ENCODE measurements at regions not wholly inside any gene's neighbourhood (a gene's known extent, or its start where the extent isn't known, plus 50 kb on each side); places are given as distances from the start of the nearest gene placed in this dataset.

DNA sequence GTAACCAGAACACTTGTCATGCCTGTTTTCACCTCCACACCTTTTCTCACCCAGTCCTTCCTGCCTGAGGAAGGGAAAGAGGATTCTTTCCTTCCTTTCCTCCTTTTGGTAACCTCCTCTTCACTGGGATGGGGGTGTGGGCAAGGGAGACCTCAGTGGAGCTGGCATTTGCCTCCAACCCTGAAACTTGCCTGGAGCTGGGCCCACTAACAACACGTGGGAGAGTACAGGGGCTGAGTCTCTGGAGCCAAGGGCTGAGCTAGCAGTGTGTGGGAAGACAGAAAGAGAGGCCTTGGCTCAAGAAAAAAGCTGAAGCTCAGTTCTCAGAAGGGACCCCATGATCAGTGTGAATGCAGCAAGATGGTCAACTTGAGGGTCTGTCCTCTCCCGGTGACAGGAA lies 86.6 kb upstream of the SLC6A11 start:
- TF ChIP-seq, protein P1, sequence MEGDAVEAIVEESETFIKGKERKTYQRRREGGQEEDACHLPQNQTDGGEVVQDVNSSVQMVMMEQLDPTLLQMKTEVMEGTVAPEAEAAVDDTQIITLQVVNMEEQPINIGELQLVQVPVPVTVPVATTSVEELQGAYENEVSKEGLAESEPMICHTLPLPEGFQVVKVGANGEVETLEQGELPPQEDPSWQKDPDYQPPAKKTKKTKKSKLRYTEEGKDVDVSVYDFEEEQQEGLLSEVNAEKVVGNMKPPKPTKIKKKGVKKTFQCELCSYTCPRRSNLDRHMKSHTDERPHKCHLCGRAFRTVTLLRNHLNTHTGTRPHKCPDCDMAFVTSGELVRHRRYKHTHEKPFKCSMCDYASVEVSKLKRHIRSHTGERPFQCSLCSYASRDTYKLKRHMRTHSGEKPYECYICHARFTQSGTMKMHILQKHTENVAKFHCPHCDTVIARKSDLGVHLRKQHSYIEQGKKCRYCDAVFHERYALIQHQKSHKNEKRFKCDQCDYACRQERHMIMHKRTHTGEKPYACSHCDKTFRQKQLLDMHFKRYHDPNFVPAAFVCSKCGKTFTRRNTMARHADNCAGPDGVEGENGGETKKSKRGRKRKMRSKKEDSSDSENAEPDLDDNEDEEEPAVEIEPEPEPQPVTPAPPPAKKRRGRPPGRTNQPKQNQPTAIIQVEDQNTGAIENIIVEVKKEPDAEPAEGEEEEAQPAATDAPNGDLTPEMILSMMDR (conservative IDR thresholded peaks at IDR 0.05; ENCODE audit: low read length) = no peak
- TF ChIP-seq EZH2phosphoT487 (IDR thresholded peaks at IDR 0.05; ENCODE audit: borderline replicate concordance, low read depth, low read length) = no peak

Measured in OCI-LY7 (cell line).